Endothelial cell of umbilical vein (primary cell): ENCODE measurements at regions not wholly inside any gene's neighbourhood (a gene's known extent, or its start where the extent isn't known, plus 50 kb on each side); places are given as distances from the start of the nearest gene placed in this dataset.

Experiments
- BruUV-seq: library from RNA; stranded (reverse); fragments of 400-500 nt; replicated peaks from 2 replicates; lab custom pipeline; 2021; lab: Mats Ljungman, UMichigan
- CTCF ChIA-PET: fragments of 300-600, 350-600 bp; sonication (Branson Sonifier 250); formaldehyde crosslinking; loops from one replicate; lab custom pipeline; 2021; ENCODE audit warnings: antibody characterized with exemption, inconsistent platforms; lab: Charles Lee
- POLR2A ChIA-PET: fragments of 300-600, 350-600 bp; sonication (Branson Sonifier 250); formaldehyde crosslinking; loops from one replicate; lab custom pipeline; 2021; ENCODE audit warnings: antibody characterized with exemption, inconsistent platforms; lab: Charles Lee
- DNase-seq: peaks from one replicate; pipeline ENCODE4 v3.0.0-alpha.2; 2011; ENCODE audit warnings: low read depth, low spot score
- FAIRE-seq: peaks from 2 replicates; lab custom pipeline; 2011; peaks lifted over from hg19 to GRCh38; lab: Jason Lieb, UNC
- H2AFZ ChIP-seq: 2 replicates; pipeline ENCODE4 v1.6.0; 2012; ENCODE audit warnings: low read depth, low read length, control low read depth, inconsistent platforms
- H3K27ac ChIP-seq: 2 replicates; pipeline ENCODE4 v1.5.1; 2011; ENCODE audit warnings: low read depth, mild to moderate bottlenecking, control low read depth, low read length, moderate library complexity; ENCODE audit not compliant: insufficient read depth
- H3K27me3 ChIP-seq, 2 experiments: 2 replicates each; pipeline versions ENCODE4 v1.6.0 to v1.6.1; 2011; ENCODE audit warnings: low read length in 2 of 2, mixed read lengths in 1 of 2; ENCODE audit not compliant: control insufficient read depth in 2 of 2, insufficient read depth in 2 of 2
- H3K36me3 ChIP-seq, 2 experiments: 2 replicates in 1 of 2; 3 replicates in 1 of 2; pipeline ENCODE4 v1.5.1; 2011; ENCODE audit warnings: low read length in 2 of 2, mild to moderate bottlenecking in 1 of 2, moderate library complexity in 1 of 2; ENCODE audit not compliant: control insufficient read depth in 2 of 2, insufficient read depth in 2 of 2; ENCODE audit errors: extremely low read depth in 1 of 2
- H3K4me1 ChIP-seq: 3 replicates; pipeline ENCODE4 v1.5.1; 2011; ENCODE audit warnings: mild to moderate bottlenecking, low read length; ENCODE audit not compliant: control insufficient read depth, insufficient read depth; ENCODE audit errors: extremely low read depth
- H3K4me2 ChIP-seq: 2 replicates; pipeline ENCODE4 v1.6.1; 2011; ENCODE audit warnings: low read length, control low read depth, mixed read lengths; ENCODE audit not compliant: insufficient read depth
- H3K4me3 ChIP-seq, 3 experiments: fragments of 200-600 bp in 1 of 3; sonication (generic), shearing (Covaris generic) in 1 of 3; replicated peaks in 1 of 3; 2 replicates each; pipeline ENCODE4 v1.5.1; 2011 to 2016; ENCODE audit warnings: control low read depth in 3 of 3, low read length in 3 of 3, mild to moderate bottlenecking in 2 of 3, inconsistent platforms in 1 of 3, low read depth in 1 of 3, moderate library complexity in 1 of 3; ENCODE audit not compliant: insufficient read depth in 1 of 3
- H3K79me2 ChIP-seq: 2 replicates; pipeline ENCODE4 v1.6.0; 2012; ENCODE audit warnings: low read length, inconsistent platforms; ENCODE audit not compliant: control insufficient read depth, insufficient read depth
- H3K9ac ChIP-seq: replicated peaks from 2 replicates; pipeline ENCODE3; 2011; ENCODE audit warnings: low read length, control low read depth; ENCODE audit not compliant: insufficient read depth; ENCODE audit errors: extremely low read depth
- H3K9me1 ChIP-seq: replicated peaks from 3 replicates; pipeline ENCODE4 v1.6.0; 2011; ENCODE audit warnings: mild to moderate bottlenecking, low read length; ENCODE audit not compliant: control insufficient read depth, insufficient read depth; ENCODE audit errors: extremely low read depth
- H3K9me3 ChIP-seq: replicated peaks from 2 replicates; pipeline ENCODE4 v1.5.1; 2012; ENCODE audit warnings: low read length, inconsistent platforms; ENCODE audit not compliant: control insufficient read depth, insufficient read depth
- H4K20me1 ChIP-seq: replicated peaks from 2 replicates; pipeline ENCODE3; 2011; ENCODE audit warnings: mild to moderate bottlenecking, low read length; ENCODE audit not compliant: control insufficient read depth, insufficient read depth; ENCODE audit errors: extremely low read depth
- EZH2 ChIP-seq: IDR thresholded peaks from 2 replicates; pipeline ENCODE4 v1.6.1; 2012; ENCODE audit warnings: borderline replicate concordance, low read depth, mild to moderate bottlenecking, moderate library complexity, low read length, inconsistent platforms; ENCODE audit not compliant: severe bottlenecking
- FOS ChIP-seq: IDR thresholded peaks from 2 replicates; pipeline ENCODE4 v1.6.1; 2011; ENCODE audit warnings: mild to moderate bottlenecking, low read length, moderate library complexity, borderline replicate concordance; ENCODE audit not compliant: insufficient read depth
- GATA2 ChIP-seq: IDR thresholded peaks from 2 replicates; pipeline ENCODE4 v1.7.0; 2011; ENCODE audit warnings: low read depth, mild to moderate bottlenecking, moderate library complexity, mixed read lengths, low read length; ENCODE audit not compliant: insufficient read length, insufficient read depth
- JUN ChIP-seq: IDR thresholded peaks from 2 replicates; pipeline ENCODE4 v1.6.1; 2011; ENCODE audit warnings: borderline replicate concordance, low read depth; ENCODE audit not compliant: insufficient read length, insufficient read depth
- MAX ChIP-seq: IDR thresholded peaks from 2 replicates; pipeline ENCODE4 v1.6.1; 2011; ENCODE audit not compliant: insufficient read depth, insufficient read length
- MYC ChIP-seq: IDR thresholded peaks from one replicate; pipeline ENCODE4 v1.6.1; 2011; ENCODE audit warnings: mild to moderate bottlenecking, low read depth, low read length
- POLR2A ChIP-seq: IDR thresholded peaks from 2 replicates; pipeline ENCODE4 v1.6.1; 2012; ENCODE audit warnings: low read depth, mild to moderate bottlenecking, control low read depth, low read length
- POLR2AphosphoS5 ChIP-seq: IDR thresholded peaks from 2 replicates; pipeline ENCODE4 v1.6.1; 2012; ENCODE audit warnings: low read depth, mild to moderate bottlenecking, control low read depth, low read length, moderate library complexity; ENCODE audit not compliant: insufficient read depth
- dilution Hi-C: fragments of 300-500 bp; cut with MboI; formaldehyde crosslinking; loops from one replicate; pipeline ENCODE4 v1.15.0; 2019; ENCODE audit warnings: low sequenced_read_pairs; ENCODE audit not compliant: extremely low pct_ligation_motif_present
- intact Hi-C: fragments of 100-400 bp; cut with micrococcal nuclease; formaldehyde crosslinking; loops from one replicate; pipeline ENCODE4 v1.10.0; 2022

DNA sequence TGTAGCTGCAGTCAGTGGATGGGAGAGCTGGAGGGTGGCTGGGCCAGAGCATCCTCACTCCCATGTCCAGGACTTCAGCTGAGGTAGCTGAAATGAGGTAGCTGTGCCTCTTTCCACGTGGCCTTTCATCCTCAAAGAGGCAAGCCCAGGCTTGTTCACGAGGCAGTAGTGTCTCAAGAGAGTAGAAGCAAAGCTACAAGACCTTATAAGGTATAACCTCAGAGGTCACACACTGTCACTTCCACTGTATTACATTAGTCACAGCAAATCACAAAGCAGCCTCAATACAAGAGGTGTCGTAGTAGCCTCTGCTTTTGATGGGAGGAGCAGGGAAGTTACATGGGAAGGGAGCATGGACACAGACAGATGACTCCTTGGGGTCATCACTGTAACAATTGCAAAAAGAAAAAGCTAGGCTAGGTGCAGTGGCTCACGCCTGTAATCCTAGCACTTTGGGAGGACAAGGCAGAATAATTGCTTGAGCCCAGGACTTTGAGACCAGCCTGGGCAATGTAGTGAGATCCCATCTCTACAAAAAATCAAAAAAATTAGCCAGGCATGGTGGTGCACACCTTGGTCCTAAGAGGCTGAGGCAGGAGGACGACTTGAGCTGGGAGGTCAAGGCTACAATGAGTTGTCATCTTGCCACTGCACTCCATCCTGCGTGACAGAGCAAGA, 97.5 kb downstream of the SKIDA1 start:
- TSS peak; percentile 33 for BruUV-seq

DNA sequence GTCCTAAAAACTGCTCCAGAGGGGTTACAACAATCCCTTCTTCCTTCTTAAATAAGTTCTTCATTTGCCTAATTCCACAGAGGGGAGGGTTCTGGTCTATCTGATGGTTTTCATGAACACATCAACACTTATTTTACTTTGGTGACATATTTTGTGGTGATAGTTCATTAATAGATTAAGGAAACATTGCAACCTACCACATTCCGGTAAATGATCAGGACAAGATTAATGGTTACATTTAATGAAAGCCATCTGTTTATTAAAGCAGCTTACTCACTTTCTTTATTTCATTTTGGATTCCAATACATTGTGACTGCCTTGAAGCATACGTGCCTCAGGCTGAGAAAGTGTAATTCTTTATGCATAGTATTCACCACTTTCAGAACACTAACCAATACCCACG, 101.0 kb downstream of the SKIDA1 start:
- dilution Hi-C loops (no loop called here), intact Hi-C loops (no loop called here)
- BruUV-seq, result no TSS peak
- CTCF ChIA-PET, result interaction anchor here (1.1 kb wide), 1 partner anchor 11 kb away, joined by 3 read pairs; no protein-coding TSS in a partner anchor
- H3K4me3 ChIP-seq, result no peak overlapping the region
- no peaks in the 10 kb centered on the region for H3K9me1 ChIP-seq
- FAIRE-seq (no peak), DNase-seq (no peak)
- TF ChIP-seq MYC (no peak), EZH2 (no peak), GATA2 (no peak)
- H3K9me3 ChIP-seq, result no peaks in the 10 kb centered on the region
- H3K27ac ChIP-seq, result no peak overlapping the region
- H3K36me3 ChIP-seq, result no peaks in the 10 kb centered on the region
- H3K79me2 ChIP-seq, result no peaks in the 10 kb centered on the region
- no peaks in the 10 kb centered on the region for H4K20me1 ChIP-seq
- H3K4me1 ChIP-seq, result no peaks in the 10 kb centered on the region
- H3K4me2 ChIP-seq, result no peak overlapping the region
- H3K9ac ChIP-seq, result no peak overlapping the region
- POLR2A ChIA-PET, result interaction anchor here (0.7 kb wide), 1 partner anchor 648 kb away, joined by 3 read pairs; no protein-coding TSS in a partner anchor
- no peaks in the 10 kb centered on the region for H3K27me3 ChIP-seq
- no peak overlapping the region for H2AFZ ChIP-seq

More for the DNA sequence above, 97.5 kb downstream of the SKIDA1 start:
- H3K9me3 ChIP-seq, result no peaks in the 10 kb centered on the region
- H3K9ac ChIP-seq, result no peak overlapping the region
- dilution Hi-C loops, result no loop called here
- intact Hi-C loops, result no loop called here
- no peak for TF ChIP-seq MAX
- TF ChIP-seq GATA2, result no peak
- TF ChIP-seq JUN, result no peak
- TF ChIP-seq EZH2, result no peak
- TF ChIP-seq POLR2A, result no peak
- no peak for TF ChIP-seq FOS
- TF ChIP-seq POLR2AphosphoS5, result no peak
- TF ChIP-seq MYC, result no peak
- no peak overlapping the region for H3K27ac ChIP-seq
- no peaks in the 10 kb centered on the region for H3K9me1 ChIP-seq
- no peak for FAIRE-seq
- no peaks in the 10 kb centered on the region for H3K27me3 ChIP-seq
- ChIA-PET POLR2A (no interaction called here), CTCF (interaction anchor here (0.5 kb wide), 1 partner anchor 395 kb away, joined by 3 read pairs; no protein-coding TSS in a partner anchor)
- H2AFZ ChIP-seq, result peak overlapping the region; percentile 5
- no peak overlapping the region for H3K4me3 ChIP-seq
- H3K36me3 ChIP-seq, result no peaks in the 10 kb centered on the region
- H3K79me2 ChIP-seq, result no peaks in the 10 kb centered on the region
- H4K20me1 ChIP-seq, result no peaks in the 10 kb centered on the region
- no peaks in the 10 kb centered on the region for H3K4me1 ChIP-seq
- no peak overlapping the region for H3K4me2 ChIP-seq
- DNase-seq, result no peak
